ENCODE measurements at regions not wholly inside any gene's neighbourhood (a gene's known extent, or its start where the extent isn't known, plus 50 kb on each side); places are given as distances from the start of the nearest gene placed in this dataset.
"Not testable (repeated sequence)": the region's sequence is repeated elsewhere in the genome, so short reads cannot be mapped to it uniquely, and the experiment has no call there.

GRCh38 chr2:60355849-60356261 lies 197.6 kb downstream of the BCL11A start:
- DNase-seq, result no peak

GRCh38 chr2:60354713-60355112 lies 198.7 kb downstream of the BCL11A start:
- DNase-seq, result no peak

GRCh38 chr2:60353863-60354262 lies 199.6 kb downstream of the BCL11A start:
- no peak for DNase-seq

- DNase-seq, result no peak
These were observed 200.1 kb downstream of the BCL11A start for GRCh38 chr2:60353406-60353800.

GRCh38 chr2:60352491-60353405 lies 200.7 kb downstream of the BCL11A start:
- DNase-seq, result no peak

GRCh38 chr2:60351802-60352201 lies 201.7 kb downstream of the BCL11A start:
- no peak for DNase-seq

- no peak for DNase-seq
These were observed 202.1 kb downstream of the BCL11A start for GRCh38 chr2:60351321-60351720.

- DNase-seq, result no peak
These were observed 202.7 kb downstream of the BCL11A start for GRCh38 chr2:60350791-60351190.

GRCh38 chr2:60347781-60348180 lies 205.7 kb downstream of the BCL11A start:
- no peak for DNase-seq

- not testable (repeated sequence) for DNase-seq
These were observed 211.0 kb downstream of the BCL11A start for GRCh38 chr2:60342491-60342890.

- no peak for DNase-seq
These were observed 212.3 kb downstream of the BCL11A start for GRCh38 chr2:60341151-60341550.

- no peak for DNase-seq
These were observed 214.2 kb downstream of the BCL11A start for GRCh38 chr2:60339286-60339685.

- no peak for DNase-seq
These were observed 216.3 kb downstream of the BCL11A start for GRCh38 chr2:60337142-60337497.

- DNase-seq, result no peak
These were observed 216.9 kb downstream of the BCL11A start for GRCh38 chr2:60336442-60337141.

- no peak for DNase-seq
These were observed 217.8 kb downstream of the BCL11A start for GRCh38 chr2:60335533-60336237.

- DNase-seq, result no peak
These were observed 218.8 kb downstream of the BCL11A start for GRCh38 chr2:60334610-60335009.

GRCh38 chr2:60333264-60333663 lies 220.2 kb downstream of the BCL11A start:
- DNase-seq, result no peak

- no peak for DNase-seq
These were observed 222.2 kb downstream of the BCL11A start for GRCh38 chr2:60331115-60331809.

- DNase-seq, result no peak
These were observed 224.2 kb downstream of the BCL11A start for GRCh38 chr2:60329225-60329624.

- no peak for DNase-seq
These were observed 228.9 kb downstream of the BCL11A start for GRCh38 chr2:60324536-60324935.

GRCh38 chr2:60321816-60322215 lies 231.6 kb downstream of the BCL11A start:
- DNase-seq, result no peak

GRCh38 chr2:60320724-60321123 lies 232.7 kb downstream of the BCL11A start:
- DNase-seq, result no peak

GRCh38 chr2:60319031-60319547 lies 234.4 kb downstream of the BCL11A start:
- DNase-seq, result no peak
